ENCODE measurements at regions not wholly inside any gene's neighbourhood (a gene's known extent, or its start where the extent isn't known, plus 50 kb on each side); places are given as distances from the start of the nearest gene placed in this dataset.

DNA sequence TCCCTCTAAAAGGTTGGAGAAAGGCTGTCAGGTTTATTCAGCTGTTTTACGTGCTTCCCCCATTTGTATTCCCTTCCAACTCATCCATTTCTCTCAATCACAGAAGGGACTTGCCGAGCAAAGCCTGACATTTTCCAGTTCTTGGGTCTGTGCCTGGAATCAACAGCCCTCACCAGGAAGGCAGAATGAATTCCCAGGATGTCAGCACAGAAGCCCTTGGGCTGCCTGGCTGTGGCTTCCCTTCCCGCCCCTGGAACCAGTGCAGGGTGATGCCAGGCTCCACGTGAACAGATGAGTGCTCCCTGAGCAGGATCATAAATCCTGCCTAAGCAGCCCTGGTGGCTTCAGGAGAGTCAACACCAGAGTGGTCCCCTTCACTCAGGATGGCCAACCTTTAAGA is 86.1 kb upstream of the CD83 start:
- H3K36me3 Mint-ChIP-seq (ENCODE audit: low read depth): peaks cover 3% of the 10 kb centered on the region
- H3K27me3 Mint-ChIP-seq: peaks cover 83% of the 10 kb centered on the region
- no peak overlapping the region for H3K27ac Mint-ChIP-seq
- ATAC-seq (no peak), DNase-seq (no peak)
- H3K4me1 Mint-ChIP-seq: peaks cover 6% of the 10 kb centered on the region
- H3K9me3 ChIP-seq (ENCODE audit: control insufficient read depth, low read length, poor library complexity, severe bottlenecking): no peaks in the 10 kb centered on the region
- H3K4me3 Mint-ChIP-seq: no peak overlapping the region

DNA sequence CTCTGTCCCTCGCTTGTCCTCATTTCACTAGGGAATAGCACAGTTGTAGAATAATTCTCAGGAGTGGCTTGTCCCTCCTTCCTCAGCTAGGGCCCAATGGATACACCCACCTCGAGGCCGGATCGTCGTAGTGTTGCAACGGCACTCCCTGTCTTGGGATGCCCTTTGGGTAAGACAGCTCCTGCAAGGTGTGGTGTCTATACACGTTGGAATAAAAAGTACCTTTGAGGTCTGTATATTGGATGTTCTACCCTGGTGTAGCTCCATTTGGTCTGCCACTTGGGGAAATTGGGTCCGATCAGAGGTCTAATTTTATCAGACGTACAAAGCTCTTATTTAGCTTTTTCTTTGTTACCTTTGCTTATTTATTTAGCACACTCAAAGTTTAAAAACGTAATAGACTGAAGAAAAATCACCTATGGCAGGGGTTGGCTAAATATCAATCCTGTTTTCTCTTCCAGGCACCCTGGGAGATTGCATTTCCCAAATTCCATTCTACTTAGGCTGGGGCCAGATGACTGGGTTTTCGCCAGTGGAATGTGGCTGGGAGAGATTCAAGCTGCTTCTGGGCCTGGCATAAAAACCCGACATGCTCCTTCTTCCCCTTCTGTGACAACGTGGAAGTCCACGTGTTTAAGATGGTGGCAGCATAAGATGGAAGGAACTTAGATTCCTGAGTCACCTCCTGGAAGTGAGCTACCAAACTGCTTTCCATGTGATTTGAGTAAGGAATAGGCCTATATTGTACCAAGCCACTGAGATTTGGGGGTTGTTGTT is 82.3 kb upstream of the CD83 start:
- no peaks in the 10 kb centered on the region for H3K9me3 ChIP-seq (ENCODE audit: control insufficient read depth, low read length, poor library complexity, severe bottlenecking)
- no peak overlapping the region for H3K4me3 Mint-ChIP-seq
- peaks cover 3% of the 10 kb centered on the region for H3K36me3 Mint-ChIP-seq (ENCODE audit: low read depth)
- no peak overlapping the region for H3K27ac Mint-ChIP-seq
- peaks cover 71% of the 10 kb centered on the region for H3K27me3 Mint-ChIP-seq
- ATAC-seq: no peak
- DNase-seq: no peak
- no peaks in the 10 kb centered on the region for H3K4me1 Mint-ChIP-seq

GRCh38 chr6:14035874-14036273 is 81.7 kb upstream of the CD83 start:
- H3K9me3 ChIP-seq (ENCODE audit: control insufficient read depth, low read length, poor library complexity, severe bottlenecking): no peaks in the 10 kb centered on the region
- peaks cover 3% of the 10 kb centered on the region for H3K36me3 Mint-ChIP-seq (ENCODE audit: low read depth)
- no peak overlapping the region for H3K27ac Mint-ChIP-seq
- no peak overlapping the region for H3K4me3 Mint-ChIP-seq
- DNase-seq (no peak), ATAC-seq (no peak)
- no peaks in the 10 kb centered on the region for H3K4me1 Mint-ChIP-seq
- H3K27me3 Mint-ChIP-seq: peaks cover 72% of the 10 kb centered on the region

GRCh38 chr6:14036911-14037310 is 80.7 kb upstream of the CD83 start:
- no peak overlapping the region for H3K27ac Mint-ChIP-seq
- H3K27me3 Mint-ChIP-seq: peaks cover 75% of the 10 kb centered on the region
- no peaks in the 10 kb centered on the region for H3K9me3 ChIP-seq (ENCODE audit: control insufficient read depth, low read length, poor library complexity, severe bottlenecking)
- ATAC-seq (no peak), DNase-seq (no peak)
- no peaks in the 10 kb centered on the region for H3K4me1 Mint-ChIP-seq
- no peak overlapping the region for H3K4me3 Mint-ChIP-seq
- H3K36me3 Mint-ChIP-seq (ENCODE audit: low read depth): peaks cover 3% of the 10 kb centered on the region

- DNase-seq: no peak
- H3K27ac Mint-ChIP-seq: no peak overlapping the region
- peaks cover 82% of the 10 kb centered on the region for H3K27me3 Mint-ChIP-seq
- H3K4me3 Mint-ChIP-seq: no peak overlapping the region
- no peaks in the 10 kb centered on the region for H3K4me1 Mint-ChIP-seq
- H3K9me3 ChIP-seq (ENCODE audit: control insufficient read depth, low read length, poor library complexity, severe bottlenecking): no peaks in the 10 kb centered on the region
- peaks cover 3% of the 10 kb centered on the region for H3K36me3 Mint-ChIP-seq (ENCODE audit: low read depth)
- no peak for ATAC-seq
Measured at GRCh38 chr6:14037402-14038277, 79.9 kb upstream of the CD83 start.

GRCh38 chr6:14038467-14039437 is 78.8 kb upstream of the CD83 start:
- H3K27ac Mint-ChIP-seq: no peak overlapping the region
- DNase-seq (no peak), ATAC-seq (no peak)
- peaks cover 86% of the 10 kb centered on the region for H3K27me3 Mint-ChIP-seq
- peaks cover 3% of the 10 kb centered on the region for H3K4me1 Mint-ChIP-seq
- H3K9me3 ChIP-seq (ENCODE audit: control insufficient read depth, low read length, poor library complexity, severe bottlenecking): no peaks in the 10 kb centered on the region
- H3K4me3 Mint-ChIP-seq: no peak overlapping the region
- peaks cover 6% of the 10 kb centered on the region for H3K36me3 Mint-ChIP-seq (ENCODE audit: low read depth)

DNA sequence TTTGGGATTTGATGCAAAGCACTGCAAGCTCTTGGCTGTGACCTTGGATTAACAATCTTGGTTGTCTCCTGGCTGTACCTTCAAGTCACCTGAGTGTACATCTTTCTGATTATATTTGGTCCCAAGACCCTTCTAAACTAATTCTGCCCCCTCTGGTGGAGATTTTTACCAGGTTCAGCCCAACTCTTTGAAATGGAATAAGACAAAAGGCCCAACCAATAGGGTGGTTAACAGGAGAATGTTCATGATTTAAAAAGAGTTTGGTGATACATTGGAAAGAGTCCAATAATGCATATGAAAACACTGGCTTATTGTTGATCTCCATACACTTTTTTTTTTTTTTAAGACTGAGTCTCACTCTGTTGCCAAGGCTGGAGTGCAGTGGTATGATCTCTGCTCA is 77.5 kb upstream of the CD83 start:
- ATAC-seq: no peak
- no peak for DNase-seq
- H3K27me3 Mint-ChIP-seq: peaks cover 74% of the 10 kb centered on the region
- H3K27ac Mint-ChIP-seq: no peak overlapping the region
- no peak overlapping the region for H3K4me3 Mint-ChIP-seq
- H3K36me3 Mint-ChIP-seq (ENCODE audit: low read depth): peaks cover 3% of the 10 kb centered on the region
- no peaks in the 10 kb centered on the region for H3K9me3 ChIP-seq (ENCODE audit: control insufficient read depth, low read length, poor library complexity, severe bottlenecking)
- peaks cover 3% of the 10 kb centered on the region for H3K4me1 Mint-ChIP-seq

GRCh38 chr6:14046476-14047068 is 71.0 kb upstream of the CD83 start:
- ATAC-seq (peak; percentile 86), DNase-seq (peak in 1 of 3 donors; percentile 17)
- Mint-ChIP-seq H3K27me3 (peaks cover 65% of the 10 kb centered on the region), H3K27ac (no peak overlapping the region), H3K4me3 (no peak overlapping the region), H3K4me1 (peaks cover 4% of the 10 kb centered on the region), H3K36me3 (ENCODE audit: low read depth) (peaks cover 10% of the 10 kb centered on the region)
- H3K9me3 ChIP-seq (ENCODE audit: control insufficient read depth, low read length, poor library complexity, severe bottlenecking): no peaks in the 10 kb centered on the region

GRCh38 chr6:14047151-14047740 is 70.3 kb upstream of the CD83 start:
- ATAC-seq (no peak), DNase-seq (no peak)
- Mint-ChIP-seq H3K27ac (no peak overlapping the region), H3K4me3 (no peak overlapping the region), H3K4me1 (peaks cover 4% of the 10 kb centered on the region), H3K36me3 (ENCODE audit: low read depth) (peaks cover 10% of the 10 kb centered on the region), H3K27me3 (peaks cover 63% of the 10 kb centered on the region)
- H3K9me3 ChIP-seq (ENCODE audit: control insufficient read depth, low read length, poor library complexity, severe bottlenecking): no peaks in the 10 kb centered on the region

DNA sequence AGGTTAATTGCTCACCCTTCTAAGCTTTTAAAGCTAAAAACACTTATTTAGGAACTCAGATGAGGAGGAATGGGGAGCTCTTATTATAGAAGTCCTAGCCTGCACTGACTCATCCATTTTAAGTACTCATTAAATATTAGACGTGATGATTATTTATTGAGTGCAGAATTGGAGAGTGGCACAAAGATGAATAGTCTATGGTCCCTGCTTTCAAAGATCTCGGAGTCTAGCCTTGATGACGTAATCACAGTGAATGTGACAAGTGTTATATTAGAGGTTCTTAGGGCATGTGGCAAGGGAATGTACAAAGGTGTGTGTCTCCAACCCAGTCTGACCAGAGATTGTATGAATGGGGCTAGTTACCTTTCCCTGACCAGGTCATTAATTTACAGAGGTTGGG is 68.7 kb upstream of the CD83 start:
- peaks cover 2% of the 10 kb centered on the region for H3K4me1 Mint-ChIP-seq
- H3K4me3 Mint-ChIP-seq: no peak overlapping the region
- H3K27me3 Mint-ChIP-seq: peaks cover 48% of the 10 kb centered on the region
- no peaks in the 10 kb centered on the region for H3K9me3 ChIP-seq (ENCODE audit: control insufficient read depth, low read length, poor library complexity, severe bottlenecking)
- H3K27ac Mint-ChIP-seq: no peak overlapping the region
- no peak for ATAC-seq
- peaks cover 6% of the 10 kb centered on the region for H3K36me3 Mint-ChIP-seq (ENCODE audit: low read depth)
- no peak for DNase-seq

DNA sequence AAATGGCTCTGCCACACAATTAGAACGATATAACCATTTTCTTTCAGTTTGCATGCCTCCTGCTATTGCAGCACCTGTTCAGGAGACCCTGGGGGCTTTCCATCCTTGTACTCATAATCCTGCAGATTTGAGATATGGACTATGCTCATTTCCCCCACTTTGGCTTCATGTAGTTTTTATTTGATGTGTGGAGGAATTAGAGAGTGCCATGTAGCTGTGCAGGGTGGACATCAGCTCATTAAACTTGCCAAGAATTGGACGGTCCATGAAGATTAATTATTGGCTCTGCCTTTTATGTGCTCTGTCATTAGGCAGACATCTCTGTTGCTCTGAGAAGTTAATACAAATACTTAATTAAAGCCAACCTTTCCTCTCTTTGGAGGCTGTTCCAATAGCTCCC is 66.2 kb upstream of the CD83 start:
- ATAC-seq (no peak), DNase-seq (no peak)
- H3K4me3 Mint-ChIP-seq: no peak overlapping the region
- H3K4me1 Mint-ChIP-seq: peaks cover 2% of the 10 kb centered on the region
- H3K27me3 Mint-ChIP-seq: peaks cover 43% of the 10 kb centered on the region
- H3K27ac Mint-ChIP-seq: no peak overlapping the region
- no peaks in the 10 kb centered on the region for H3K9me3 ChIP-seq (ENCODE audit: control insufficient read depth, low read length, poor library complexity, severe bottlenecking)
- peaks cover 6% of the 10 kb centered on the region for H3K36me3 Mint-ChIP-seq (ENCODE audit: low read depth)

GRCh38 chr6:14053811-14054210 is 63.8 kb upstream of the CD83 start:
- ATAC-seq (no peak), DNase-seq (no peak)
- peaks cover 6% of the 10 kb centered on the region for H3K36me3 Mint-ChIP-seq (ENCODE audit: low read depth)
- no peak overlapping the region for H3K27ac Mint-ChIP-seq
- H3K4me1 Mint-ChIP-seq: no peaks in the 10 kb centered on the region
- H3K4me3 Mint-ChIP-seq: no peak overlapping the region
- no peaks in the 10 kb centered on the region for H3K9me3 ChIP-seq (ENCODE audit: control insufficient read depth, low read length, poor library complexity, severe bottlenecking)
- H3K27me3 Mint-ChIP-seq: peaks cover 38% of the 10 kb centered on the region

All from T-helper 17 cell (primary cell).